ENCODE measurements at regions not wholly inside any gene's neighbourhood (a gene's known extent, or its start where the extent isn't known, plus 50 kb on each side); places are given as distances from the start of the nearest gene placed in this dataset.
"Not testable (repeated sequence)": the region's sequence is repeated elsewhere in the genome, so short reads cannot be mapped to it uniquely, and the experiment has no call there.

GRCh38 chr12:89087876-89088275, 264.4 kb downstream of the DUSP6 start:
- no peak for DNase-seq

DNA sequence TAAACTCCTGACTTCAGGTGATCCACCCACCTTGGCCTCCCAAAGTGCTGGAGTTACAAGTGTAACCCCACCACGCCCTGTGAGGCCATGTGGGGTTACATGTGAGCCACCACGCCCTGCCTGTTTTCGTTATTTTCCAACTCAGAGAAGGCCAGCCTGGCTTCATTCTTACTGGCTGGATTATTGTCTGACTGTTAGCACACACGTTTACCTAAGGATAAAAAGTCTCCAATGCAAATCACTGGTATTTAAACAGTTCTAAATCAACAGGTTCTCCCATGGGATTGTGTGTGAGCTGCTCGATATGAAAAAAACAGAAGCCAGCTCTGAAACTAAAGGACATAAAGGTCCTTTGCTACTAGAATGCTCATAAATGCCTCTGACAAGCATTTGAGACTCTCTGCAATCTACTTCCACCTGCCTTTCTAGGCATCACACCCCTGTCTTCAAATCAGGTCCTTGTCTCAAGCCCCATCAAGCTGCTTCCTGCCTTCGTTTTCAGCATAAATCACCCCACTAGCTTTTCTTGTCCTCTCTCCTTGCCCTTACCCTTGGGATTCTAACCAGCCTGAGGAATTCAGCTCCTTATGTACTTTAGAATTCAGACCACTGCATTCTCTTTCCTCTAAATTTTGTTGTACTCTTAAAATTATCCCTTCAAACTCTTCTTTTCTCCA, 265.0 kb downstream of the DUSP6 start:
- no peak for DNase-seq

- DNase-seq = no peak
Measured at GRCh38 chr12:89085421-89085820, 266.9 kb downstream of the DUSP6 start.

DNA sequence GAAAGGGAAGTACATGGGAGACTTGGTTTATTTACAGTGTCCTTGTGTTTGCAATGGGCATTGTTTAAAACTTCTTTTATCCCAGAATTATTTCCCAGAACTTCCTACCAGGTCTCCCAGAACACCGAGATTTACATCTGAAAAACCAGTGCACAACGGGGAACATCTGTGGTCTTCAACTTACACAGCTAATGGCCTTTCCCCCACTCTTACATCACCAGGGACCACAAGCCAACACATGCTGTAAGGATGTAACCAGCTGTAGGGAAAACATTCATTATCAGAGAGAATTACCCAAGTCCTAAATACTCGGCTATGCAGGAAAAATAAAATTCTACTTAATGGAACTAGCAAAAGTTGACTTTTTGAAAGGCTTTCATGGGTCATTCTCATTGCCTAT, 267.6 kb downstream of the DUSP6 start:
- no peak for DNase-seq

- no peak for DNase-seq
Measured at GRCh38 chr12:89083491-89083890, 268.8 kb downstream of the DUSP6 start.

DNA sequence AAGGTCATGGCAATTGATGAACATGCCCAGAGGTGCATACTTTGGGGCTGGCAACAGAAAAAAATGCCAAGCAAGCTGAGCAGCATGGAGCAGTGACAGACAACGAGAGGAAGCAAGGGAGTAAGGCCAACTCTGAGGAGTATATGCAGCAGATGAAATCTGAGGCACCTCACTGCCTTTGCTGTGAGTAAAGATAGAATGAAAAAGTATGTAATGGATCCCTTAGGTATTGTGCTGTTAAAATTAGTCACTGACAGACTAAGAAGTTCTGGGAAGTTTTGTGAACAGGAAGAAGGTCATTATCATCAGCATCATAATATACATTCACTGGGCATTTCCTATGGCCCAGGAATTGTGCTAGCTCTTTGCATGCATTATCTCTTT, 269.9 kb downstream of the DUSP6 start:
- DNase-seq = no peak

- DNase-seq = no peak
Measured at GRCh38 chr12:89081719-89082369, 270.5 kb downstream of the DUSP6 start.

DNA sequence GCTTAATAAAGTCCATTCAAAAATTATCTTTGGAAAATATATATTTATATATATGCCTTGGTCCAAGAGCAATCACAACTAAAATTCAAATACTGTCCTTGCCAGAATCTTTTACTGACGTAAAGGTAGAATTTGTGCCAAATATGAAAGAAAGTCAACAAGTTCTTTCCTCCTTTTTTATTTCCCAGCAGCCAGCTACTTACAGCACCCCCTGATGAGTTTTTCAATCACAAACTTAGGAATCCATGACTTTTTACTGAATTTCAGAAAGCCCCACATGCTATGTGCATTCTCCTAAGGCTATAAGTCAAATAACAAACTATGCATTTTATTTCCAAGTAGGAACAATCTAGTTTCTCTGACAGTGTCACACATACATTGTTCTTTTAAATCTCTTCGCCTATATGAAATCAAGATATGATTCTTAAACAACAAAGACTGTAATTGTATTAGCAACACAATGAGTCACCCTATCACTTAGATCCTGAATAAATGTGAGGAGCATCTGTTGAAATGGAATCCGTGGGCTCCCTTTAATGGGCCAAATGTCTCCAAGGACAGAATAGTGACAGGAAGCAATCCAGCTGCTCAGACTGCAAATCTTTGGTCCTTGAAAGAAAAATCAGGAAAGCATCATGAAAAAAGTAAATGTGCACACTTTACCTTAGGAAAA, 271.4 kb downstream of the DUSP6 start:
- no peak for DNase-seq

DNA sequence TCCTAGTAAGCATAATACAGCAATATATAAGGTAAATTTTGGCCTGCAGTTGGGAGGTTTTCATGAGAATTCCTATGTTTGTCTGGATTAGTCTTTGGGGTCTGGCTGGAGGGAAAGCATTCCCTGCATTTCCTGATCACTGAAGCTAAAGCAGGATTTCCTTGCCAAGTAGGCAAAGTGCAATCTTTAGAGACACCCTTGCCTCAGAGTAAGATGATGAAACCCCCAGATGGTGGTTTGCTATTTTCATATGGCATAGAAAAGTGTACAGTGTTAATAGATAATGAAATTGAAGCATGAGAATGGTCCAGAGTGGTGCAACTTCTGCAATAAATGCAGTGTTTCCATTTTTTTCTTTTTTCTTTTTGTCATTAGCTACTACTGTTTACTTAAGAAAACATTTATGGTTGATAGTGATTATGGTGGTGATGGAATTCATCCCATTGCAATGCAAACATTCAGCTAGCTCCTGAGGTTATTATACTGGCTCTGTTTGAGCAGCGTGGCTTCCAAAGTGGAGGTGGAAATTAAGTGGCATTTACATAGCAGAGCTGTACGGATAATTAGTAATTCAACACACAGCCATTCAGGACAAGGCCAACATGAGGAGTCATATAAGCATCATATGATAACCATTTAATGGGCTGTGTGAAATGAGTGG, 276.3 kb downstream of the DUSP6 start:
- DNase-seq = no peak

- no peak for DNase-seq
Measured at GRCh38 chr12:89073659-89074058, 278.6 kb downstream of the DUSP6 start.

DNA sequence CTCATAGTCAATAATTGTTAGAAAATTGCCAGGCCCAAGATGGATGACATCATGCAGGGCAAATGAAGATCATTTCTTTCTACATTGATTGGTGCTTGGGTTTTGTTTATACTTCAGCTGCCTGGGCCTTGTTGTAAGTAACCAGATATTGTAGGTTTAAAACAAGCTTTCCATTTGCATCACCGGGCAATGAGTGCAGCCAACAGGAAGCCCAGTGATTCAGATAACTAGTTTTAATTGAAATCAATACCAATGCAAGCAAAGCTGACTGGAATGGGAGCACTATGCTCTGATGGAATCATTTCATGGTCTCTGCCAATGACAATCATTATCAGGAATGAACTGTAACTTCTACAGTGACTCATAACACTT, 279.3 kb downstream of the DUSP6 start:
- no peak for DNase-seq

- no peak for DNase-seq
Measured at GRCh38 chr12:89072294-89073026, 279.8 kb downstream of the DUSP6 start.

DNA sequence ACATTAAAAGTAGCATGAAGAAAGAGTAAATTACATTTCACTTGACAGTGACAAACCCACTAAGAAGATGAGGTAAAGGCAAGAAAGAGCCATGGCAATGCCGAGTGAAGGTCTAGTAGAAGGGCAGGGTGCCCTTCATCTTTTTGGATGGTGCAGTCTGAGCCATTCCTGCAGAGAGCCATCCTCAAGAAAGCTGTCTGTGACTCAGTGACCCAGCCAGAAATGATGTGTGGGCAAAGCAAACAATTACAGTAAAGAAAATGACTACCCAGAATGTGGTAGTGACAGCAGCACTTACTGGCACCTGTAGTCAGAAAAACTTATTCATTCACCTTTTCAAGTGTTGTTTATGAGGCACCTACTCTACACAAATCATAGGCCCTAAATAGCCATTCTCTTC, 281.7 kb downstream of the DUSP6 start:
- no peak for DNase-seq

DNA sequence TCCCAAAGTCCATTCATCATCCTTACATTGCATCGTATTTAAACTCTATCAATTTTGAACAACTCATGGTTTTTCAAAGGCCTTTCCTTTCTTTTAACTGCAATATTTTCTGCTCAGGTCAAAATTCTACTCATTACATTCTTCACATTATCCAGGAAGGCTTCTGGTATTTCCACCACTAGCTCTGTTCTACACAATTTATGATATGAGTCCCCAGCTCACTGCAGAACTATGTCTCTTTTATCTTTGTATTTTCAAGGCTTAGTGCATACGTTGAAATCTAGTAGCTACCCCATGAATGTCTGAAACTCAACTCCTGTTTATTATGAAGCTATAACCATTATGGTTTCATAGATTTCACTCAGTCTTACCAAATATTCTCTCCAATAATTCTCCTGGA, 282.9 kb downstream of the DUSP6 start:
- no peak for DNase-seq

- DNase-seq = no peak
Measured at GRCh38 chr12:89067421-89068187, 284.7 kb downstream of the DUSP6 start.

DNA sequence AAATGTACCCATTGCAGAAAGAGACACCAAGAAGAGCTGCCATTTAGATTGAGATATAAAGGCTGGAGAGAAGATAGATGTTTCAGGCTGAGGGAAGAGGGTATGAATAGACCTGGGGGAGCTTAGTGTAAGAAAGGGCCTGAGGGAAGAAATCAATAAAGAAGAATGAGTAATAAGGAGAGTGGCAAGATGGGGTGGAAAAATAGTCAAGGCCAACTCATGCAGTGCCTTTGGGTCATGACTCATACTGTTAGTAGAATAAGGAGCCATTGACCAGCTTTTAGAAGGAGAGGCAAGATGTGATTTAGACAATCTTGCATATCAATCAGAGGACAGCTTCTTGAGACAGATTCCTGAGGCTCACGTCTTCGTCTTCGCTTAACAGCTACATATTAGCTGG, 287.5 kb downstream of the DUSP6 start:
- DNase-seq = no peak

DNA sequence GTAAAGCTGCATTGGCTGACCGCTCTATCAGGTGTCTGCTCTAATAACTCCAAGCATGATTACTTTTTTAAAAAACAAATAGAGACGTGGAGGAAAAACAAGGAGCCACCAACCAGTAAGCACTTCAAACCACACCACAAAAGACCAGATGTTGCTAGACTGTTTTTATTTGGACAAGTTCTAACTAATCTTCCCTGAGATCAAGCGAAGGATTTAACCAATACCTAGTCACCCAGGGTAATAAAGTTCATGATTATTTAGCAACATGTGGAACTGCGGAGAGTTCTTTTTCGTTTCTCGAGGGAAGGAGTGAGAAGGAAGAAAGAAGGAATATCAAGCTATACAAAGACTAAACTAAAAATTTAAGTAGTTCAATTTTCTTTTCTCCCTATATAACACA, 288.1 kb downstream of the DUSP6 start:
- no peak for DNase-seq

- no peak for DNase-seq
Measured at GRCh38 chr12:89062996-89063395, 289.3 kb downstream of the DUSP6 start.

- DNase-seq = no peak
Measured at GRCh38 chr12:89059721-89060541, 292.4 kb downstream of the DUSP6 start.

DNA sequence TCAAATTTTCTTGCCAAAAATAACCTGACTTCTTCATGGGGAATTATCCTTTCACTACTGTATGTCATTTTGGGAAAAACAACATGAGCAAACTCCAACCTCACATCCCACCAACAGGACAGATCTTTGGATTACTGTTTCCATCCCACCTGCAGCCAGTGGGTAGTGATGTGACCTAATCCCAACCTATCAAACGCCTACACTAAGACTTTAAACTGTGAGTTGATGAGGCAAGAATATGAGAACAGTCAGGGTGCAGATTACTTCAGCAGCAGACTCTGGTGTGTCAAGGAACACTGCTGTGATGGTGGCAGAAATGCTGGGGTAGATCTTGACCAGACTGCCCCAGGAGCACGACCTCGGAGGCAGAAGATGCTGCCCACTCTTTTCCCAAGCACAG, 293.2 kb downstream of the DUSP6 start:
- DNase-seq = no peak

GRCh38 chr12:89058402-89058801, 293.9 kb downstream of the DUSP6 start:
- no peak for DNase-seq

- DNase-seq = not testable (repeated sequence)
Measured at GRCh38 chr12:89053817-89054216, 298.5 kb downstream of the DUSP6 start.
